CD4-positive, alpha-beta T cell treated with Interleukin-12 subunit alpha and Interleukin-12 subunit beta, for 1 hour (primary cell): ENCODE measurements at regions not wholly inside any gene's neighbourhood (a gene's known extent, or its start where the extent isn't known, plus 50 kb on each side); places are given as distances from the start of the nearest gene placed in this dataset.

ENCODE experiments used
- DNase-seq: peaks from one replicate; pipeline ENCODE4 v3.0.0-alpha.2; 2020

DNA sequence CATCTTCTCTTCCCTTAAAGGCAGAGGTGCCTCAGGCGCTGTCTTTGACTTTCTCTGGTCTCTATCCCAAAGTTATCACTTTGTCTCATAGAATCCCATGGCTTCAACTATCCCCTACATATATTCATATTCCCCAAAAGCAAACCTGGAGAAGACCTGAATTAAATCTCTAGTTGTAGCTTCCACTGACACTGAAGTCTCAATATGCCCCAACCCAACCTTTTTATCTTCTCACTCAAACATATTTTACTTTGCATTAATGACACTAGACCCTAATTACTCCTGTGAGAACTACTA lies 354.5 kb upstream of the DUSP10 start:
- no peak for DNase-seq

DNA sequence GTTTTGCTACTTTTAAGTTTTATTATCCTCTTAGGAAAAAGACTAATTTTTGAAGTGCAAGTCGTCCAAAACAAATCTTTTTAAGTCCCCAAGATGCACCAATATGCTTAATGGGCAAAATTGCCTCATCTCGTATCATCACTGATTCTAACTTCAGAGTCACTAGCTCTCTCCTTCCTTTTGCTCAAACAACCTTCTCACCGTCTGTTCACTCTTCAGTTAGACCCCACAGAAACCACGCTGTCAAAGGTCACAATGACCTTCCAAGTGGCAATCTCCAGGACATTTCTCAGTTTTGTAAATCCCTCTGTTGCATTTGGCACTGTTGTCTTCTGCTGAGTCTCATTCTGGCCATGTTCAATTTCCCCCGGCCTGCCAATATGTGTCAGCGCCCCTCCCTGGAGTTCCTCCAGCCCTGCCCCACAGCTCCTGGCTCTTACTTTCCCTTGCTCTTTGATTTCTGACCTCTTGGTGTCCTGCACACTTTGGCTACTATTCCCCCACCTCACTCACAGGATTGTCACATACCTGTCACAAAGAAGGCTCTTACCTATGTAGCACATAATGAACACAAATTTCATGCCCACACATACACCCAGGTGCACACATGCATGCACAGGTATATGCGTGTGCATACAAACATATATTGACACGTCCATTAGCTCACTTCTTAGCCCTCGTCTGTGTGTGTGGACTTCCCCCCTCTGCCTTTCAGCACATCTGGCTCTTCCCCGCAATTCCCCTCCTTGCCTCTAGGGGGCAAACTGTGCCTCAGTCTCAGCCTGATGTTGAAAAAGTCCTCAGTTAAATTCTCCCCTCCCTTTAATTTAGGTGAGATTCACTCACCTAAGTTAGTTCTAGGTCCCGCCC lies 354.0 kb upstream of the DUSP10 start:
- DNase-seq, result peak; percentile 67

DNA sequence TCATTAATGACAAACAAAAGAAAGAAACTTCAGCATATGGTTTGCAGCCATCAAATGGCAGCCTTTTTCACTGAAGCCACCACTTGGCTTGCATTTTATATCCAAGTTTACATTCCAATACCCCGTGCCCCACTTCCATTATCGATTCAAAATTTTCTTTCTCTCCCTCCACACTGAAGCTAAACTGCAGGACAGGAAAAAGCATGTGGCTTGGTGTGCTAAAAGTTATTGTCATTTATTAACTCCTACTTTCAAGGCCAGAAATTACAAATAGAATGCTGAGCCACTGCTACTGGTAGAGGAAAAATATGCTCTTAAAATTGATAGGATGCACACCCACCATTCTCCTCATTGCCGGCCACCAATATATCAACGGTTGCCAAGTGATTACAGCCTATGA lies 351.6 kb upstream of the DUSP10 start:
- no peak for DNase-seq

DNA sequence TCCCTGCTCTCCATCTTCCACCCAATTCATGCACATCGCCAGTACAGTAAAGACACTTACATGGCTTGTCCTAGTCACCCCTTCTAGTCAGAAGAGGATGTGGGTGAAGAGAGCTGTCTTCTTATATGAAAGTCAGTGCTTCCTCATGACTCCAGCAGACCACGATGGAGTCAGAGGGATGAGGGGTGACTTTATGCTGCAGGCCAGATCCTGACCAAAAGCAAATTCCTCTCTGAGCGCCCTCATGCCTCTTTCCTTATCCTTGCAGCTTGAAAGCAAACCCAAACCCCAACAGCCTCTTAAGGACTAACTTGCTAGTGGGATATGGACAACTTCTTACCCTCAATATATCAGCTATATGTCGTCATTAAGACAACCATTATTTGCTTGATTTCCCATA lies 348.2 kb upstream of the DUSP10 start:
- DNase-seq, result no peak

DNA sequence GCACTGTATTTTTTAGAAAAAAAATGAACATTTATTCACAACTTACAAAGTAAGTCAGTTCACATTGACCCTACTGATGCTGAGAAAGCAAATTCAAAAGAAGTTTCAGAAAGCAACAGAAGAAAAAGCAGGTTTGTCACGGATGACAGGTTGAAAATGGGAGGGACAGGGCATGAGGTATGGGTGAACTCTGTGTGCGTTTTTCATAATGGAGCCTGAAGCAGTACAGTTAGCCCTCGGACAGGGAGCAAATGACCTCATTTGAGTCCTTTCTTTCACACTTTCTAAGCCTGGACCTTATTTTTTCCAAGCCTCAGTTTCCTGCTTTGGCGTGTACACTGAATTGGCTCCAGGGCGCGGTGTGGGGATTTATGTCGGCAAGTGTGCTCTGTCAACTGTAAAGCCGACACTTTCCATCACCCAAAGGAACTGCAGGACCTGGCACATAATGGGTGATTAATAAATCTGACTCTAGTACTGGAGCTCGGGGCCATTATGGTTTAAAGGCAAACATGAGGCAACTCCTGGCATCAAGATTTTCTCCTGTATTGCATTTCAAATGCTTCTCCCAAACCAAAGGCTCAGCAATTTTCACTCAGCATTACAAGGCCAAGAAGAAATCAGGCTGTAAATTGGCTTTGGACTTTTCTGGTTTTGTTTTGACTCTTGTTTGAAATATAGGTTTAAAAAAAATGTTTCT lies 345.5 kb upstream of the DUSP10 start:
- no peak for DNase-seq

DNA sequence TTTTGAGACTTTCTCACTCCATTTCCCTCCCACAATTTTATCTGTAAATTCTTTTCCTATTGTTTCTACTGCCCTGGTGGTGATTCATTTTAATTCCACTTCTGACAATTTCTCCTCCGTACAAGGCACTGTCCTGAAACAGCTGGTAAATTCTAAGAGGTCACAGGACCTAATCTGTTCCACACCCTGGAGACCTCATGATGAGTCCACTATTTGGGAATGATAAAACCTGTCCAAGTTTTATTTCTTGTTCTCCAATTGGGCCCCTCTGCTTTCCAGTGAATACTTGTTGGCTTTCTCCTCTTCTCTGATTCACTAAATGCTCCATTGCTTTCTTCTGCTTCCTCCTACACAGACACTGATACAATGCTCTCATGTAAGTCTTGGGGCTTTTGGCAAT lies 343.1 kb upstream of the DUSP10 start:
- DNase-seq, result no peak

DNA sequence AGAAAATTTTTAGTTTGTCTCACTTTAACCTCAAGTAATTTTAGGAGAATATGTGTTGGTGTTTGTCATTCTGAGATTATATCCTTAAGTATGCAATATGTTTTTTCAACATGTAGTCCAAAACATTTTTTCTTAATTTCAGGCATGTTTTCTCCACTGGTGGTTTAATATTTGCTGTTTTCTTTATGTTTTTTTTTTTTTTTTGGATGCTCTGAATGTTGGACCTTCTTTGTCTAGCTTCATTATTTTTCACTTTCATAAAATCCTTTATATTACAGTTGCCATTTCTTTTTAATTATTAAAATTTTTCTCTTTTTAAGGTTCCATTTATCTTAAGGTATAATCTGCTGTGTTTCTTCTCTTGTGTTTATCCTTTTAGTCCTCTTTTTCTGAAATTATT lies 342.2 kb upstream of the DUSP10 start:
- no peak for DNase-seq

DNA sequence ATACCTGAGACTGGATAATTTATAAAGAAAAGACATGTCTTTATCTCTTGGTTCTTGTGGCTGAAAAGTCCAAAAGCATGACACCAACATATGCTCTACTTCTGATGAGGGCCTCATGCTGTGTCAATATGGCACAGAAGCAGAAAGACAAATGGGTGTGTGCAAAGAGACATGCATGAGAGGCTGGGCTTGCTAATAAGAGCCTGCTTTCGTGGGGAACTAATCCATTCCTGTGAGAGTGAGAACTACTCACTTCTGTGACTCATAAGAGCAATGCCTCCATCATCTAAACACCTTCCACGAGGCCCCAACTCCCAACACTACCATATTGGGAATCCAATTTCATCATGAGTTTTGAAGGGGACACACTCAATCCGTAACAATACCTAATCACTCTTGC lies 340.0 kb upstream of the DUSP10 start:
- DNase-seq, result no peak

DNA sequence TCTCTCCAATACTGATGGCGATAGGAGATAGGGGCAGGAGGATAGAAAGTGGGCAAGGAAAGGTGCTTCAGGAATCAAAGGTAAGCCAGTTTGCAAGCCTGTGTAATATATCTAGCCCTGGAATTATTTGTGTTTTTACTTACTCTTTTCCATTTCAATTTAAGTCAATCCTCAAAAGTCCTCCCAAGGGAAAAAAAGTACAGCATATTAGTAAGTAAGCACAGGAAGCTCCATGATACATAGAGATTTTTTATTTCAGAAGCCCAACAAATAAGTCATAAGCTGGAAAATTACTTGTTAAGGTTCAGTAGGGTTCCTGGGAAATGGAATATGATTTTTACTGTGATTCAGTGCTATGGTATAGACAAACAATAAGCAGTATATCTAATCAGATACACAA lies 337.7 kb upstream of the DUSP10 start:
- DNase-seq, result no peak

DNA sequence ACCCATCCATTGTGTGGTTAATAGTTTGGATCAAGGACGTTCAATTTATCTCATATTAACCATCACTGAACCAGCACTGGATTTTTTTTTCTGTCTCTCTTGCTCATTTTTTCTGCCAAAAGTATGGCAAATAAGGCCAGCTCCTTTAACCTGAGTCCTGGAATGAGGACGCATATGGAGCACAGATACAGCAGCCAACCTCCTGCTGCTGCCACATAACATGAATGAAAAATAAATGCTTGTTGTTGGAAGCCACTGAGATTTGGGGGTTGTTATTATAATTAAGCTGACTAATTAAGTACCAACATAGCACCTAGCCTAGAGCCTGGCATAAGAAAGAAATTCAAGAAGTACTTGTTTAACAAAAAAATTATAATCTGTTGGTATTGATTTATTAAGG lies 335.3 kb upstream of the DUSP10 start:
- no peak for DNase-seq

DNA sequence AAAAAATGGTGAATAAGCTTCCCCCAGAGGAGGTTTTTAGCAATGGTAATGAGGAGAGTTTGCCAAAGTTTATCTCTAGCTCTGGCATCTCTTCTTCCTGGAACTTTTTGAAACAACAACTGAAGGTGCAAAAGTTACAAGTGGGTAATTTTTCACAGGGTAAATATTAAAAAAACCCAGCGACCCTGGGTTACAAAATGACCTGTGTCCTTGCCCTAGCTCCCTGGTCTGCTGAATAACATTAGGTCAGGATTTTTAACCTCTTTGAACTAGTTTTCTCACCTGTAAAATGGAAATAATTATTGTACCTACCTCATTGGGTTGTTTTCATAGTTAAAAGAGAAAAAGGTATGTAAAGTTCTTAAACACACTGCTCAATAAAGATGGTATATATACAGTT lies 332.4 kb upstream of the DUSP10 start:
- DNase-seq, result no peak

DNA sequence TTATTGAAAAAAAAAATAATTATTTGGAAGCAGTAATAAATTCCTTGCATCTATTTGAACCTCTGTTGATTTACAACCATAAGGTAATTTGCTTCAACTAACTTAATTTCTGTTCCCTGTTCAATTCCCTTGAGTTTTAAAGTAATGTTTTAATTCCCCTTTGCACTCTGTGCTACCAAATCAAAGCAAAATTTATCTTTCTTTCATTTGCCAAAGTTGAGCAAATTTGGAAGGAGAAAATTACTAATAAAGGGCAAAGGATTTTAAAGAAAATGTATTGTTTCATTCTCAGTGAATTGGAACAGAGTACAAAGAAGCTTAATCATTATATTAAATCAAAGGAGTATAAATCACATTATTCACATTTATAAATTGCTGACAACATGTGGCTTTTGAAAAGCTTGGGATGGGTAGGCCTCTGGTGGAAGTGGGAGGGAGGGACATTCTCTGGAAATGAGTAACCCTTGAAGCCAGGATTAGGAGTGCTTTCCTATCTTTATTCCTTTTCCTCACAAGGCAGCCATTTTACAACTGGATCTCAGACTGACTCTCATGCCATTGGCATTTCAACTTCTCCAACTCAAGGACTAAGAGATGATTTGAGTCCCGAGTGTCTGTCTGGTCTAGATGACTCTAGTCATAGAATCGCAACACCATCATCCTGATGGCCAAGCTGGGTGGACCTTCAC lies 331.6 kb upstream of the DUSP10 start:
- DNase-seq, result no peak

DNA sequence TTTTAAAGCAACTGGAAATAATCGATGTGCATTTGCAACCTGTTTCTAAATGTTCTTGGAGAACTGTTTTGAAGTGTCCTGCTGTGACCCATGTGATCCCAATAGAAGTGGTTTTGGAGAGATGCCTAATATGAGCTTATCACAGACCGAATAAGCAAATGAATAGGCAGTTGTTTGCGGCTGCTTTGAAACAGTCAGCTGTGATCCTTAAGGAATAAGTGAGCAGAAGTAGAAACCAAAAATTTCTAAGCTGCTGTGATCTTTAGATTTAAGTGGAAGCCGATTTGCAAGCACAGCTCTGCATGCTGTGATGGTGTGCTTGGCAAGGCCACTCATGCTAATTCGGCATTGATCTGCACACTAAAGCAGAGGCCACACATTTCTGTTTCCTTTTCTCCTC lies 329.5 kb upstream of the DUSP10 start:
- DNase-seq, result no peak

DNA sequence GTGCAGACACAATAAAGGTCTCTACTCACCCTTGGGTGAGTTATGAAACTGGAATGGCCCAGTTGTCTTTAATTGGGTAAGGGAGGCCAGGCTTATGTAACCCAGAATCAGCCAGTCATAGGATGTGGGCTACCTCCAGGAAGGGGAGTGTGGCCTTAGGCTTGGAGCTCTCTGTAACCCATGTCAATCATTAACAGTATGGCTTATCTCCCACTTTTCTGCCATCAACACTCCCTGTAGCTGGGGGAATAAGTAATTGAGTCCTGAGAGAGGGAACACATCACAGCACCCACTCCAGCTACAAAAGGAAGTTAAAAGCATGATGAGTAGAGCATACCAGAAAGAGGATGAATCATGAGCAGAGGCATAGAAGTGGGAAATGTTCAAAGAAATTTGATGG lies 327.0 kb upstream of the DUSP10 start:
- DNase-seq, result no peak

DNA sequence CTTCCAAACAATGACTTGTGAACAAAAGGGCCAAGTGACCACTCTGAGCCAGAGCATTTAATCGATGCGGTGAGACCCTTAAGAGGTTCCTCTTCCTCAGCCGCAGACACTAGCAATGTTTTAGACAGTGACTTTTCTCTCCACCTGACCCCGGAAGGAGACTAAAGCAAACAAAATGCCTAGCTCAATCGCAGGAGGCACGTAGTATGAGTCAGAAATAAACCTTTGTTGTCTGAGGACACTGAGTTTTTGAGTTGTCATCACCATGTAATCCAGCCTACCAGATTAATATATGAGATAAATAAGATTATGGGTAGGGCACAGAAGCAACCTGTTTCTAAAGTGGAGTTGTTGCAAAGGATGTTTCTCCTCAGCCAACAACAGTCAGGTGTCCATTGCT lies 326.2 kb upstream of the DUSP10 start:
- DNase-seq, result no peak

DNA sequence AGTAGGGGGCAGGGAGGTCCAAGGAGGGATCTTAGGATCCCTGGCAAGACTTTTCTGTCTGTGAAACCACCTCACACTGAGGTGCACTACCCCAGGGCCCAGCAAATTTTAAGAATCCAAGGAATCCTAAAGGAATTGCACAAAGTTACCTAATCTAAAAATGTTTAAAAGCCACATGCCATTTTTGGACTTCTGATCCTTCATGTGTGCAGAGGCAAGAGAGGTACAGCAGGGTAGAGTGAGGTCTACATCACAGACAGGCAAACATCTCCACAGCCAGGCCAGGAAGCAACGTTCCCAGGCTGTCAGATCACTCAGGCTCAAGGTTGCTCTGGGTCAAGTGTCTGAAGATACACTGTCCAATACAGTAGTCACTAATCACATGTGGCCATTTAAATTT lies 324.6 kb upstream of the DUSP10 start:
- no peak for DNase-seq

DNA sequence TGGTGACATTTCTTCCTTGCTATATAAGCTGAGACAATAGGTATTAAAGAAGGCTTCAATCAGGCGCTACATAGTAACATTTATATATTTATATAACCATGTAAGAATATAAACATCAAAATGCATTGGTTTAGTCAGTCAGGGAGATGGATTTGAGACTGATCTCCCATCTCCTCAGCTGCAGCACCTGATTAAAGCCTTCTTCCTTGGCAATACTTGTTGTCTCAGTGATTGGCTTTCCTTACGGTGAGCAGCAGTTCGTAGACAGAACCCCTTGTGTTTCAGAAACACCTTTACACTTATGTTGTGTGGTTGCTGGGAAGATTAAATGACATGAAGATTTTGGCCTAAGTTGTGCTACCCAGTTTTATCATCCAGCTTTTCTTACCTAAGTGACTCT lies 323.3 kb upstream of the DUSP10 start:
- DNase-seq, result no peak

DNA sequence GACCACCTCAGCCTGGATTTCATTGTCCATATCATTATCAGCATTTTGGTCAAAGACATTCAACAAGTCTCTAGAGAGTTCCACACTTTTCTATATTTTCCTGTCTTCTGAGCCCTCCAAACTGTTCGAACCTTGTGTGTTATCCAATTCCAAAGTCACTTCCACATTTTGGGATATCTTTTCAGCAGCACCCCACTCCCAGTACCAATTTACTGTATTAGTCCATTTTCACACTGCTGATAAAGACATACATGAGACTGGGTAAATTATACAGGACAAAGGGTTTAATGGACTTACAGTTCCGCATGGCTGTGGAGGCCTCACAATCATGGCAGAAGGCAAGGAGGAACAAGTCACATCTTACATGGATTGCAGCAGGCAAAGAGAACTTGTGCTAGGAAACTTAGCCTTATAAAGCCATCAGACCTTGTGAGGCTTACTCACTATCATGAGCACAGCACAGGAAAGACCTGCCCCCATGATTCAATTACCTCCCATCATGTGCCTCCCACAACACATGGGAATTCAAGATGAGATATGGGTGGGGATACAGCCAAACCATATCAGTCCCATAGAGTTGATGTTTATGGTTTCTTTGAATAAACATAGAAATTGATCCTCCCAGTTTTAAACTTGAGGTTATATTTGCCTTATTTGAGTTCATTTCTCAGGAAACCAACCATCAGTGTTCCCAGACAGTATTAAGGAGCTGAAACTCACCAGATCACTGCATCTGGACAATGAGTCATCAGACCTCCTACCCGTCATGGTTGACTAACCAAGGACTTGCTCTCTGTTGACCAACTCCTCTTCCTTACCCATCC lies 322.7 kb upstream of the DUSP10 start:
- no peak for DNase-seq

DNA sequence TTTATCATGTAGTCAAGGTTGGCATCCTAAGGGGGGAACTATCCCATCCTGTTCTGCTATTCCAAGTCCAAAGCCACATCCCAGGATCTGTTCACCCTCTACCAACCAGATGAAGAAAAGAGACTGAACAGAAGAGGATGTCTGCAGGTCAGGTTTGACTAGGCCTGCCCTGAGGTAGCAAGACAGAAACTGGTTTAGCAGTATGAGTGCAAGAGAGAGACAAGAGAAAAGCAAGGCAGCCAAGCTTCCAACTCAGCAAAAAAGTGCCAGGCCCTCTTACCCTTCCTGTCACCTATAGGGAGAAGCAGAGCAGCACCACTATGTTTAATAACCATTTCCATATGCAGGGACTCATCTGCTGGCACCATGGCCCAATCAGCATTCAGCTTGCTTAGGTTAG lies 320.8 kb upstream of the DUSP10 start:
- no peak for DNase-seq

DNA sequence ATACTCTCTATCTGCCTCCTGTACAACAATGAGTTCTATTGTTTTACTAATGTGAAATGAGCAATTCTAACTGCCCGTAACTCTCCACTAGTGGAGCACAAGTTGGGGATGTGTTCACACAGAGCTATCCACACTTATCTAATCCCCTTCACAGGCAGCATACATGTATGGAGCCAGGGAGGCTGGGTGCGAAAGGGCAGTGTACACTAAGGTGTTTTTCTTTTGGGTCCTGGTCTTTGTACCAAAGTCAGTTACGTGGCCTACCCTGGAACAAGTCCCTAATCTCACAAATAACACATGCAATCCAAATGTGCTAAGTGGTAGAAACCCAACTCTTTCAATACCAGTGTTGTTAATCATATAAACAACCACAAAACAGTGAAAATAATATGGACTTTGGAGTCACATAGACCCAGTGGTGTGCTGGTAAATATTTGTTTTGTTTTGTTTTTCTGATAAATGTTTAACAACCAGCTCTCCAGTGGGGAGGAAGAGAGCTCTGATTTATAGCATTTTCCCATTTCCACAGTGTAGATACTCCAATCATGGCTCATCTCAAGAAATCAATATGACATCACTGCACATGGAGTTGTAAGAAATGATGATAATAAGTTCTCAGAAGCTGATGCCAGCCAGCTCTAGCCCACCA lies 319.9 kb upstream of the DUSP10 start:
- no peak for DNase-seq

DNA sequence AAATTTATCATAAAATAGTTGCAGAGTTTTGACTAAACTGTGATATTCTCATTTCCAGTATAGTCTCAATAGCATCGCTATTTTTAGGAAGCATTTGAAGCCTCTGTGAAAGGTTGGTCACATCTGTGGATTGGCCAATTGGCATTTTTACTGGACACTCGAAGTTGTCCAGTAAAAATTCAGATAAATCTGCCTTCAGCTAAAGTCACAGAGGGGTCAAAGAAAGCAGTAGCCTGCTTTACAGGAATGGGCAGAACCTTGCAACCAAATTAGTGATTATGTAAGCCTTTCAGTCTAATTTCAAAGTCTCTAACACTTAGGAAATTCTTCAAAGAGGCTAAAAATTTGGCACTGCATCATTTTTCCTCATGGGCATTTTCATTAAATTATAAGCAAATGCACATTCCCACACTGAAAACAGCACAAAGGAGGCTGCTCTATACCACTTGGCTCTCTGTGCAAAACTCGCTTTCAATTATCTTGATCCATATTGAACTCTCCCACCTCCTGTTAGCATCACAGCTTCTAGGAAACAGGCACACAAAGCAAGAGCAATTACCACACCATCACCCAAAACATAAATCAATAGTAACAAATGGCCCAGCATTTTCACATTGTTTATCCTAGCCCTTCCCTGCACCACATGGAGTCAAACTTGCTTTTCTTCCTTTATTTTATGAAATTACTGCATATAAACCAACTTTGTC lies 318.5 kb upstream of the DUSP10 start:
- DNase-seq, result no peak

DNA sequence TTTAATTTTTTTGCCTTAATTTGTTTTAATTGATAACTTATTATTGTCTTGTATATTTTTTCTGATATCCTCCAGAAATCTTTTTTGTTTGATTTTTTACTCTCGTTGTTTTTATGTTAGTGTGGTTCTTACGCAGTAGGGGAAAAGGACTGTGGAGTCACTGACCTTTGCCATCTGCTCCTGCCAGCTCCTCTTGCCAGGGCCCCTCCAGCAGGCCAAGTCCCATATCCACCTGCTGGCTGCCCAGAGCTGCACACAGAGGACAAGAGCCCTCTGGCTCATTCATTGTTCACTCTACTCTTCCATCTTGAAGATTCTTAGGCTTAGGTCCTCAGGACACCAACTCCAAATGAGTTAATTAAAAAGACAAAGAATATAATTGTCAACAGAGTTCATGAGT lies 316.4 kb upstream of the DUSP10 start:
- DNase-seq, result no peak
